Activated T-helper 1 cell treated with Interleukin-2 at 50 U/mL for 16 hours (primary cell): ENCODE measurements at regions not wholly inside any gene's neighbourhood (a gene's known extent, or its start where the extent isn't known, plus 50 kb on each side); places are given as distances from the start of the nearest gene placed in this dataset.
A peak's percentile ranks its signal among the peaks of the same experiment; 100 is the strongest.

Experiments used
- DNase-seq: peaks from one replicate; pipeline ENCODE4 v3.0.0-alpha.2; 2020; ENCODE audit warnings: low read depth

DNA sequence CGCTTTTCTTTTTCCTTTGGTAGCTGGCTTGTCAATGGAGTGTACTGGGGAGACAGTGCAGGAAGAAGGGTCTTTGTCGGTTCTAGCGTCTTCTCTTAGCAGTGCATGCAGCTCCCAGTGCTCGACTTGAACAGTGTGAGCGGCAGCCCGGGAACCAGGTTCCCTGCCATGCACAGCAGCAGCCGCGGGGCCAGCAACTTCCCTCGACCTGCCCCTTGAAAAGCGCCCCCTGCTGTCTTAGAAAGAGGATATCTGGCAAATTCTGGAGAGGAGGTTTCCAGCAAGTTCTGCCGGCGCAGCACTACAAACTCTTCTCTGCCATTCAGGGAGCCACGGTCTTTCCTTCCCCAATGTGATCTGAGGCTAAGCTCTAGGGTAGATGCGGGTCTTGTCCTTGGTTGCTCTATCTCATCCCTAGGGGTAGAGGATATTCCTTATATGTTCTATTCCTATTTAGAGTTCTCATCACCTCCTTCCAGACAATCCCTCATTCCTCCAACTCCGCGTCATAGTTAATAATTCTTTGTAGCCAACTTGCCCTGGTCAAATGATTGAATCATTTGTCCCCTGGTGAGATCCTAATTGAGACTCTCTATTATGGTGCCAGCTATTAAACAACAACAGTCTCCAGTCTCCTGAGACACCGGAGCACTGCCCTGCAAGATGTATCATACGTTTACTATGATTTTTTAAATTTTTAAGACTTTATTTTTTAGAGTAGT, 451.3 kb downstream of the PMP22 start:
- no peak for DNase-seq

DNA sequence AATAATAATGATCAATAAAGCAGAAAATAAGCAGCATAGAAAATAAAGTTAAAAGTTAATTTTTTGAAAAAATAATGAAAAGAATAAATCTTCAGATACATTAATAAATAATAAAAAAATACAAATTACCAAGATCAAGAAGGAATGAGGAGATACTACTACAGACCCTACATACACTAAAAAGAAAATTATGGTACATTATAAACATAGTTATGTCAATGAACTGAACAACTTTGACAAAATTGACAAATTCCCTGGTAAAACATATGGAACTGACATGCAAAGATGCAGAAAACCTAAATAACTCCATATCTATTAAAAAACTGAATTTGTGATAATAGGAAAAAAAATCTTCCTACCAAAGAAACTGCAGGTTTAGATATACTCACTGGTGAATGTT, 456.7 kb downstream of the PMP22 start:
- no peak for DNase-seq

DNA sequence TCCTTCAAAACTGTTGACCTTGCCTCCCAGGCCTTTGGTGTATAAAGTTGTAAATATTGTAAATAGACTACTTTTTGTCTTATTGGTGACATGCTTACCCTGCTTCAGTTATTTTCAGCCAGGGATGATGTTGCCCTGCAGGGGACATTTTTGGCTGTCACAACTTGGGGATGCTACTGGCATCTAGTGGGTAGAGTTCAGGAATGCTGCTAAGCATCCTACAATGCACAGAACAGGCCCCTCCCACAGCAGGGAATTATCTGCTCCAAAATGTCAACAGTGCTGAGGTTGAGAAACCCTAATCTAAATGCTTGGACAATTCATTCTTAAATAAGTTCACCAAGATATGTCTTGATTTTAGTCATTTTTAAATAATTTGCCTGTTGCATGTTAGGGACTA, 459.8 kb downstream of the PMP22 start:
- no peak for DNase-seq

DNA sequence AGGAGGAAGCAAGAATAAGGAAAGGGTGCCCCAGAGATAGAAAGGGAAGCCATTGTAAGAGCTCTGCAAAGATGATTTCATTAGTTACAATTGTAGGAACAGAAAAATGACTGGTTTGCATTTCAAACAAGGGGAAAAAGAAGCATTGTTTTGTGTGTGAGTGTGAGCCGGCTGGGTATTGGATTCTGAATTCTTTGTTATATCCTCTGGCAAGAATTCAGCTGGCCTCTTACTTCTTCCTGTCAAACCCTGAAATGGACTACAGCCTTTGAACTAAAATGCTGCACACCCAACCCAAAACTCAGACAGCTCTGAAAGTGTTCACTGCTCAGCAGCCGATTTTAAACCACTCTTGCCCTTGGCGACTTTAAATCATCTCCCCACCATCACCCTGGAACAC, 461.3 kb downstream of the PMP22 start:
- no peak for DNase-seq

DNA sequence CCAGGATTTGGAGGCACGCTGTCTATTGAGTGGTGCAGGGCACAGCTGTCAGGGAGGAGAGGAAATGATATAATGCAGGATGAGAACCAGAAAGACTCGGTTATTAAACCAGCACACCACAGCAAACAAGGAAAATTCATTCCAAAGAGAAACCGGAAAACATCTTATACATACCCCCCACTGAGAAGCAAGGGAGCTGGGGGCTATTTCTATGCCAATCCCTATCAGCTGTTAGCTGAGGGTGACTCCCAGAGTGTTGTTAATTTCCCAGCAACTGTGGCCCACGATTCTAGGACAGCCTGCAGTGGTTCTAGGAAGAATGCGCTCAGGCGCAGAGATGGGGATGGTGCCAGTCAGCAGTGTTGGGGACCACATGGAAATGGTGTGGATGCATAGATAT, 467.3 kb downstream of the PMP22 start:
- no peak for DNase-seq

DNA sequence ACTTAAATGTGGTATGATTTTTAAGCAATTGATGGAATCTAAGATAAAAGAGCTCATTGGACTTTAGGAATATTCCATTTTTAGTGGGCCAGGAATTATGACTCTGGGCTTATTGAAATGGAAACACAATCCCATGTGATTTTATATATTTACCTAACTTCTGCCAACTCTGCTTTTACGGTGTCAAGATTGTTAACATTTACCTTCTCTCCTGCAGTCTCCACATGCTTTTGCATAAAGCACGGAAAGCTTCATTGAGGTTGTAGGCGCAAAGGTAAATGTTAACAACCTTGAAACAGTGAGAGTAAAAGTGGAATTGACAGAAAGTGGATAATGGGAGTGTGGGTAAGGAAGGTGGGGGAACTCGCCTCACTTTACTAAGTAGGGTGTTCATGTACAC, 468.1 kb downstream of the PMP22 start:
- no peak for DNase-seq

DNA sequence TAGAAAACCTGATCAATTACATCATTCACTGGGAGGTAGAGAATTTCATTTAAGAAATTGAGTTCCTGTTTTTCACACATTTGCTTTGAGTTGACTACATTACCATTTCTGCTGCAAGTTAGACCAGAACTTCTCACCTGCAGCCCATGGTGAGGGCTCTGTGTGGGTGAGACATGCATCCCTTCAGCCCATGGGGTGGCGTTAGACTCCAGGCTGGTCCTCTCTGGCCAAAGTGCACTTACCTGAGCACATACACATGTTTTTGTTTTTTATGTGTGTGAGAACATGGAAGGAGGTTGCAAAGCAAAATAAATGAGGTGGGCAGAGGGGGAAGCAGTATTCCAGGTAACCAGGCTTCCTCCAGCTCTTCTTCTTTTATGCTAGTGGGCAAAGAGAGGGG, 470.2 kb downstream of the PMP22 start:
- no peak for DNase-seq

DNA sequence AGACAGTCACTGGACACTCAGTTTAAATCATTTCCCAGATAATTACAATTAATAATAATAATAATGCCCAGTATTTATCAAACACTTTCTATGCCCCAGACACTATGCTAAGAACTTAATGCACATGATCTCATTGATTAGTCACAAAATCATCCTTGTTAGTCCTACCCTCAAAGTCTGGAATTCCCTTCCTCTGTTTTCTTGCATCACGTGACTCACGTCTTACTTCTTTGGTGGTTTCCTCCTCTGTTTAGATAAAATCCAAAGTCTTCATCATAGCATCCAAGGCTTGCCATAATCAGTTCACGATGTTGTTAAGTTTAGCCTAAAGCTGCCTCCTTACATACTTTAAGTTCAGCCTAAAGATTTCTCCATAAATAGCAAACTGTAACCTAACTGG, 471.9 kb downstream of the PMP22 start:
- no peak for DNase-seq

DNA sequence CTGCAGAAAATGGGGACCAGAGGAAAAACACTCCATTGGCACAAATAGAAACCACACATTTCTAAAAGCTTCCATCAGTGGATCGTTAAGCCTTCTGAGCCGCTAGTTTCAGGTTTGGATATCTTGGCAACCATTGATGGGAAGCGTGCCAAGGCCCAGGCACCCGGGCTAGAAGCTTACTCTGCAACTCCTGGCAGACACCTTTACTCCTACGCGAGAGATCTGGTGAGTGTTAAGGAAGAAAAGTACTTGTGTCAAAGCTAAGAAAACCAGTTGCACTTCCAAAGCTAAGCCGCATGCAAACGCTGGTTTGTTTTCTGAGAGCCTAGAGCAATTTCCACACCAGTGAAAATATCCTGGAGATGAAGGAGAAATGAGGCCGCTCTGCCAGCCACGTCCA, 472.4 kb downstream of the PMP22 start:
- no peak for DNase-seq

DNA sequence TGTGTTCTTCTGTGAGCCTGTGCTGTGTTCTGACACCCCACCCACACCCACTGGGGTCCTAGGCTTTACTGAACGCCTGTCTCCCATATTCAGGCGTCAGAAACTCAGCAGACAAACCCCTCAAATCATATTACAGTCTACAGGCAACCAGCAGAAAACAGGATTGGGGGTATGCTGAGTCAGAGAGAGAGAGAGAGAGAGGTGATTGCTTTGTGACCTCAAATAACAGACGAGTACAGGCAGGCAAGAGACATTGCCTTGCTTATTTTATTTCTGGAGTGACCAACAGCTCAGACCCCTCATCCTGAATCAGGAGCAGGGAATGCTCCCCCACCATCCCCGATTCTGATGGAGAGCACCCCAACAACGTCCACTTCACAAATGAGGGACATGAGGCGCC, 473.9 kb downstream of the PMP22 start:
- no peak for DNase-seq

DNA sequence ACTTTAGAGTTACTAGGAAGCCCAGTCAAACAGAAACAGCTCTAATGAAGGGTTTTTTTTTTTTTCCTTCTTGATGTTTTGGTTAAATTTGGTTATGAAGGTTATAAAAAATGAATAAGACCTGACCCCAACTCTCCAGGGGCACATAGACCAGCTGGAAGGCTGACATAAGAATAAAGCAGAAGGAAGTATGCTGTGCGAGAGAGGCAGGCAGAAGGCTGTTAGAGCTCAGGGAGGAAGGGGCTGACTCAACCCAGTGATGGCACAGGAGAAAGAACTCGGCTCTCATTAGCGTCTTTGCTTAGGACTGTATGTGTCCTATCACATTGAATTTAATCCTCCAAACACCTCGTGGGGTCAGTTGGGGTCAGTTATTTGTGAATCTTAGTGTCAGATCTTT, 474.6 kb downstream of the PMP22 start:
- no peak for DNase-seq

DNA sequence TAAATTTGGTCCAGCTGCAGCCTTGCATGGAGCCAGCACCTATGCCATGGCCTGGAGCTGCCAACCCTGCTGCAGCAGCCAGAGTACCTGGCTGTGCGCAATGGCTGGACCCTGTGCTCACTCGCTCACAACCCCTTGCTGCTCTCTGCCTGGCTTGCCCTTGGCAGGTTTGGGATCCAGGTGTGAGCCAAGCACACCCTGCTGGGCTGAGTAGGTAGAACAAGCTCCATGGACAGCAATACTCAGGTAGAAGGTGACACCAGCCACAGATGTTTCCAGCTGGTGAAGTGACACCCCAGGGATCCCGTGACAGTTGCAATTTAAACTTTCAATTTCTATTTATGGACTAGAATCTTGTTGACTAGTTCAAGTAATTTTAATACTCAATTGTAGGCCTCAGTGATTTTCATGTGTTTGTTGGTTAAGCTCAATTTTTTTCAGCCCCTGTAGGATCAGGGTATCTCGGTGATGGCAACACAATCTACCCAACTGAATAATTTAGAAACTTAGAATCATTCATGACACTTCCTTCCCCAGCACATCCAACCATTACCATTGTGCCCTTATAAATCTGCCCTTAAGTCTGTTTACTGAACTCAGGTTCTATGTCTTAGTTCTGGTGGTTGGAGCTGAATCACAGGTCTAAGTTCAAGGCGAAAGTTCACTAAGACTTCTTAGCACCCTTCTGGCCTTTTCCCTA, 480.0 kb downstream of the PMP22 start:
- DNase-seq: peak; percentile 1

DNA sequence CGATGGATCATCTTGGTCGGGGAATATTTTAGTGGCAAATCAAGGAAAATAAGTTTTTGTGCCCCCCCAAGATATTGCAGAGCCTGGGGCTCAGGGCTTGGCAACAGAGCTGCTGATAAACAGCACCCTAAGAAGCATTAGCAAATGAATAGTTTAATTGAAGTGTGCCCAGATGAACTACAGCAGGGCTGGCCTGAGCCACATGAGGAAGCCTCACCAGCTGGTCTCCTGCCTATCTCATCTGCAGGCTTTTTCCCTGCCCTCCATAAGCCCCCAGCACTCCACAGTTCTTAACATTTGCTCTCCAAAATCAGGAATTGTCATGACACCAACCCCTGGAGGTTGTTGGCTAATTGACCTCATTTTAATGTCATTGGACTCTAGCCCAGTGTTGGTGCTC, 480.2 kb downstream of the HS3ST3B1 start:
- no peak for DNase-seq

DNA sequence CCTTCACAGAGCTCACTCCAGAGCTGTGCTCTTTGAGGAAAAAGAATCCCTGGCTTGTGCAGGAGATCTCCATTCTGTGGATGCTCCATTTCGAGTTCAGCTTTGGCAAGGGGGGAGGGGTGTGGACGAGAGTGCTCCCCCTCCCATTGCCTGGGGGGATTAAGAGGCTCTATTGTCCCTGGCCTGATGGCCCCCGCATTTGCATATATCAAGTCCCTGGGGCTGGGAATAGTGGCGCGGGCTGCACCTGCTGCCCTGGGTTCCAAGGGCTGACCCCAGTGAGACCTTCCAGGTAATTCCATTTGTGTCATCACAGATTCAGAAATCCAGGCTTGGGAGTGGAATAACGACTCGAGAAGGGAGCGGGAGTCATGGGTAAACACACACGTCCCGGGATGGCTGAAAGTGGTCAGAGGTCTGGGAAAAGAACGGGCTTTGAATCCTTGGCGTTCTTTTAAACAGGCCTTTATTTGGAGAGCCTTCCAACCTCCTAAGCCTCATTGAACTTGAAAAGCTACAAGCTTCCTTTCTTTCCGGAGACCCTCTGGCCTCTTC, 479.3 kb downstream of the HS3ST3B1 start:
- no peak for DNase-seq

DNA sequence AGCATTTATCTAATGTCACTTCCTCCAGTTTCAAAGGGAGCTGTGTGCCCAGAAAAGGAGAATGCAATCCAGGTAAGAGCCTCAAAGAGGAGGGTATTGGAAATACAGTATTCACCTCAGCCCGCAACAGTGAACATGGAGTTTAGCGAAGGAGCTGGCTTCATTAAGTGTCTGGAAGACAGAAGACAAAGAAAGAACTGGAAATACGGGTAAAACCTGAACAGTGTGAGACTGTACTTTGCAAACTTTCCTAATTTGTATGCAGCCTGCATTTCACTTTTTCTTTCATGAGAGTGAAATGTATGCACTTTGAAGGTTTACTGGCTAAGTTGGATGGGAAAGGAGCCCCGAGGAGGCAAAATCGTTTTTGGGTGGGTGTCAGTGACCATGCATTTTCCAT, 478.4 kb downstream of the HS3ST3B1 start:
- no peak for DNase-seq

DNA sequence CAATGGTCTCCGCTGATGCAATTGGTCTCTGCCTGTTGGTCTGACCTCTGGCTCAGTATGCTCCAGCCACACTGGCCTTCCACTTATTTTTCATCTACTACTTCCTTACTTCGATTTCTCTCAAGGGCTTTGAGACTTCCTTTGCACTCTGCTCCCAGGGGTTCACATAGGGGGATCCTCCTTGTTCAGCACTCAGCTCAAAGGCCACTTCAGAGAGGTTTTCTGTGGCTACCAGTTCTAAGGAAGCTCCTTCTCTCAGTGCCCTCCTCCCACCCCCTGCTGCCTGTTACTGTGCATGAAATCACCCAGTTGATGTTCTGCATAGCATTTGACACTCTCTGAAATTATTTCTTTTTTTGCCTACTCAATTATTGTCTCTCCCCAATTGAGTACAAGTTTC, 476.4 kb downstream of the HS3ST3B1 start:
- no peak for DNase-seq

DNA sequence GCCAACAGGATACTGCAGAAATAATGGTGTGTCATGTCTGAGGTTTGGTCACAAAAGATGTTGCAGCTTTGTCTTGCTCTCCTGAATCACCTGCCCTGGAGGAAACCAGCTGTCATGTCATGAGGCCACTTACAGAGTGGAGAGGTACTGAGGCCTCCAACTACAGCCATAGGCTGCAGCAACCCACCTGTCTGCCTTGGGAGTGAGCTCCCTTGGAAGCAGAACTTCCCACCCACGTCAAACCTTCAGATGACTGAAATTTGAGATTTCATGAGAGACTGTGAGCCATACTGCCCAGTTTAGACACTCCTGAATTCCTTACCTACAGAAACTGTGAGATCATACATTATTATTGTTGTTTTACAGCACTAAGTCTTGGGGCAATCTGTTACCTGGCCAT, 475.9 kb downstream of the HS3ST3B1 start:
- DNase-seq: no peak

DNA sequence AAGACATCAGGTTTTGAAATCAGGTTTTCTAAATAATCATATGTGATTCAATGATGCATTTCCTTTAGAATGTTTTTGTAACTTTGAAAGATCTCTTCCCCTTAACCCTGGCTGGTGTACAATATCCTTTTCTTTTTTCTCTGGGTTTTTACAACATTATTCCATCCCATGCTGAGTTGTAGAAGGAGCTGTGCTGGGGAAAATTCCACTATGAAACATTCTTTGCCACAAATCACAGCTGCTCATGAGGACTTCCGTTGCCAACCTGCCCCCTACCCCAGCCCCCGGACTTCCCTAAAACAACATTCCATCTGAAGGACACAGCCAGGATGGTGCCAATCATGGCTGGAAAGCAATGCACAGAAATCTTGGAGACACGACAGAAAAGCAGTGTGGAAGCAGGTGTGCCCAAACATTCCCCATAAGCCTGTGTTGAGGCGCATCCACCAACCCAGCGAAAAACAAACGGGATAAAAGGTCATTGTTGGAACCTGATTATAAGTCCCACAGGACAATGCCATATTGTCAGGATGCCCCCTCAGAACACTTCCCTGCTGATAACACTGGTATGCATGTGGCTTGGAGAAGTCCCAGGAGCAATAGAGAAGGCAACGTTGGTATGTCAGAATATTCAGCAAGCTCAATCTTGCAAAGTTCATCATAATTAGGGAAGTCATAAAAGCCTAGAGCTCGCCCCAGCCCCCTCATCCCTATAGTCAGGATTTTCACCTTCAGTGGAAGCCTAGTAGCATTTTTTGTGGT, 475.0 kb downstream of the HS3ST3B1 start:
- DNase-seq: no peak

DNA sequence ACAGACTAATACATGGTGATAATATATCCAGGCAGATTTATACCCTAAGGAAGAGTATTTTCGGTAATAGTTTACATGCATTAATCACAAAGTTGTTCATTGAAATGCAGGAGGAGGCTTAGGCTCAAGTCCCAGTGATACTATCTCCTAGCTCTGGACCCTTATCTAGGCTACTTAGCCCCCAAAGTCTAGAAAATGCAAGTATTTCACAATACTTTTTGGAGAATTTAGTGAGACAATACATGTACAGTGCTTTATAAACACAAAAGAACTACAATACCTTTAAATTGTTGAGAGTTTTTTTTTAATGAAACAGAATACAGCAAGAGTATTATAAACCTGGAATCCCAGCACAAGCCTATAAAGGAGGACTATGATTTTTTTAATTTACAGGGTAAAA, 473.9 kb downstream of the HS3ST3B1 start:
- no peak for DNase-seq

DNA sequence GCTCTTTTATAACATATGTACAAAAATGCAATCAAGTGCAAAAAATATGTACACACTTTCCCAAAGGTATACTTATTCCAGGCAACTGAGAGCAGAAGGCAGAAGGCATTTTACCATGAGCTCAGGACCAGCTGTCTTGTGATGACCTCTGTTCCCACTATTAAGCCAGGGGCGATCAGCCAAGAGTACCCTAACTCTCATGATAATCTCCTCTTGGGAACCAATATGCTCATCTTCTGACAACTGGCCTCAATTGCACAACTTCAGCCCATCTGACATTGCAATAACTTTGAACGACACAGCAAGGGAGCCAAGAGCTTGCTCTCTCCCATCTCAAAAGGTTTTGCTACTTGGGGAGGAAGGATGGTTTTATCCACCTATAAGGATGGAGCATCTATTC, 471.9 kb downstream of the HS3ST3B1 start:
- no peak for DNase-seq

DNA sequence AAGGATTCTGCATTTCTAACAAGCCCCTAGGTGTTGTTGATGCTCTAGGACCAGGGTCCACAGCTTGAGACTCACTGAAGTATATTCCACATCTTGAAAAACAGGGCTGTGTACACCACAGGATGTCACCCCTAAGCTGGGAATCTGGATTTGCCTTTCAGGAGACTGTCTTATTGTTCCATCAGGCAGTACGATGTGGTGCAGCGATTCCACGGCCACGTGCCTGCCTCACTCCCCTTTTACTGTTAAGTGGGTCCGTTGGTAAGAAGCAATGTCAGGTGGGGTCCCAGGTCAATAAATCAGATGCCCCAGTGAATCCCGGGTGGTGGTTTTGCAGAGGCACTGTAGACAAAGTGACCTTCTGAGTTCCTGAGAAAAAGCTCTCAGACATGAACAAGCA, 470.7 kb downstream of the HS3ST3B1 start:
- no peak for DNase-seq

DNA sequence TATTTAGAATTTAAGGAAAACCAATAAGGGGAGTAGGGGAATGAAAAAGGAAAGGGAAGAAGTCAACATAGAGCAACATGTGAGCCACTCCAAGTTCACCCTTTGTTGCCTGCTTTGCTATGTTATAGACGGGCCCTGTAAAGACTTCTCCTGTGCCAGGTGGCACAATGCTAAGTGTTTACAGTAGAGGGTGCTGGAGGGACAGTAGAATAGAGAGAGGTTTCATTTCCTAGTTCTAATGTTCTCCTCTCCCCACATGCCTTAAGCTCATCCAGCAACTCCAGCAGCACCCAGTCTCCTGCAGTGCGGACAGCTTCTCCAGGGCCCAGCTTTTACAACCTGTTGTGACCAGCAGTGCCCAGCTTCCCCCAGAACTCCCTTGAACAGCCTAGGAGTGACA, 468.0 kb downstream of the HS3ST3B1 start:
- DNase-seq: no peak
